GM18511 (cell line): ENCODE measurements at regions not wholly inside any gene's neighbourhood (a gene's known extent, or its start where the extent isn't known, plus 50 kb on each side); places are given as distances from the start of the nearest gene placed in this dataset.

Source experiments
- ATAC-seq: cut with Tn5 transposase; IDR thresholded peaks from one replicate; pipeline ENCODE4 v1.9.1; 2021; ENCODE audit warnings: mild to moderate bottlenecking, moderate library complexity; ENCODE audit not compliant: unreplicated experiment

GRCh38 chr2:174669336-174669735, 71.7 kb upstream of the WIPF1 start:
- ATAC-seq = no peak

- ATAC-seq = no peak
Observed at GRCh38 chr2:174668075-174668474, 70.5 kb upstream of the WIPF1 start.

GRCh38 chr2:174667250-174667860, 69.8 kb upstream of the WIPF1 start:
- ATAC-seq = no peak

- no peak for ATAC-seq
Observed at GRCh38 chr2:174666845-174667244, 69.2 kb upstream of the WIPF1 start.

- ATAC-seq = no peak
Observed at GRCh38 chr2:174666312-174666711, 68.7 kb upstream of the WIPF1 start.

- ATAC-seq = no peak
Observed at GRCh38 chr2:174664084-174664759, 66.6 kb upstream of the WIPF1 start.

GRCh38 chr2:174663550-174663949, 65.9 kb upstream of the WIPF1 start:
- no peak for ATAC-seq

- ATAC-seq = no peak
Observed at GRCh38 chr2:174662859-174663258, 65.3 kb upstream of the WIPF1 start.

- ATAC-seq = no peak
Observed at GRCh38 chr2:174662459-174662858, 64.9 kb upstream of the WIPF1 start.

GRCh38 chr2:174660984-174661675, 63.5 kb upstream of the WIPF1 start:
- no peak for ATAC-seq

- ATAC-seq = peak; percentile 54
Observed at GRCh38 chr2:174659069-174659900, 61.7 kb upstream of the WIPF1 start.

GRCh38 chr2:174656676-174657176, 59.1 kb upstream of the WIPF1 start:
- ATAC-seq = no peak

- no peak for ATAC-seq
Observed at GRCh38 chr2:174656035-174656434, 58.4 kb upstream of the WIPF1 start.

GRCh38 chr2:174654419-174654941, 56.9 kb upstream of the WIPF1 start:
- no peak for ATAC-seq

- no peak for ATAC-seq
Observed at GRCh38 chr2:174648896-174649295, 51.3 kb upstream of the WIPF1 start.
